ENCODE measurements at regions not wholly inside any gene's neighbourhood (a gene's known extent, or its start where the extent isn't known, plus 50 kb on each side); places are given as distances from the start of the nearest gene placed in this dataset.

DNA sequence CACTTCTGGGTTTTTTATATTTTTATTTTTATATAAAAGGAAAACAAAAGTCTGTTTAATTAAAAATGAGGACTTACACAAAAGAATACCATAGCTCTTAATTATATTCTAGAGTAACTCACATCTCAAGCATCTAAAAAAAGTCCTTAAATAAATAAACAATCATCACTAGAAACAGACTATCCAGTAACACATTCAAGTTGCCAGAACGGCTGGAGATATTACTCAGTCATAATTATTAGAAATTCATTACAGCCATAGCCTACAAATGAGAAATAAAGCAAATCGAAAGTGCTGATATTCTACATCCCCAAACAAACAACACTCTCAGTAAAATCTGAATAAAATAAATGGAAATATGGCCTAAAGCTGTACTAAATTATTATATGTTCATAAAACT, 182.5 kb upstream of the C11orf58 start:
- no peaks in the 10 kb centered on the region for H3K23me2 ChIP-seq (ENCODE audit: insufficient read length, low read depth, low read length, poor library complexity, severe bottlenecking)
- no peak overlapping the region for H2BK5ac ChIP-seq (ENCODE audit: insufficient read length, low read length)
- no peak overlapping the region for H3K9ac ChIP-seq (ENCODE audit: extremely low read depth, insufficient read length, low read length)
- no peak overlapping the region for H3K4me3 Mint-ChIP-seq
- no peak overlapping the region for H3K27ac ChIP-seq (ENCODE audit: insufficient read length, low read depth, low read length)
- no peak overlapping the region for H3K23ac ChIP-seq (ENCODE audit: insufficient read length, low read depth, low read length)
- no peak overlapping the region for H2BK120ac ChIP-seq (ENCODE audit: low read depth, low read length, poor library complexity, severe bottlenecking)
- no peak overlapping the region for H2AK5ac ChIP-seq (ENCODE audit: insufficient read length, low read length)
- DNase-seq: no peak
- no peaks in the 10 kb centered on the region for H3K79me2 ChIP-seq (ENCODE audit: insufficient read depth, low read length)
- H3K9me3 Mint-ChIP-seq: no peaks in the 10 kb centered on the region
- no peak overlapping the region for H2BK12ac ChIP-seq (ENCODE audit: insufficient read length, low read depth, low read length)
- no peak overlapping the region for H2BK20ac ChIP-seq (ENCODE audit: low read depth, low read length, poor library complexity, severe bottlenecking)
- WGBS (ENCODE audit: extremely low coverage, insufficient read length, low lambda C conversion rate): no CpG with 5 or more reads among the region's 2 CpGs
- H3K56ac ChIP-seq (ENCODE audit: insufficient read length, low read depth, low read length): no peak overlapping the region
- H3K79me1 ChIP-seq (ENCODE audit: insufficient read depth, low read depth, low read length, poor library complexity, severe bottlenecking): no peaks in the 10 kb centered on the region
- H3K14ac ChIP-seq (ENCODE audit: insufficient read depth, low read length): no peak overlapping the region
- H3K4me1 Mint-ChIP-seq: no peaks in the 10 kb centered on the region
- no peaks in the 10 kb centered on the region for H3K27me3 ChIP-seq (ENCODE audit: insufficient read depth, low read length)
- no peaks in the 10 kb centered on the region for H3K36me3 Mint-ChIP-seq (ENCODE audit: insufficient read depth in 1 of 3, low read depth in 3 of 3)
- H4K20me1 ChIP-seq (ENCODE audit: control insufficient read depth, insufficient read depth, insufficient read length): no peaks in the 10 kb centered on the region
- no peak overlapping the region for H2AFZ ChIP-seq (ENCODE audit: low read length)
- H4K5ac ChIP-seq (ENCODE audit: insufficient read length, low read depth, low read length): no peak overlapping the region
- H4K8ac ChIP-seq (replicated peaks; ENCODE audit: insufficient read length, low read depth, low read length): no peak overlapping the region
- no peak overlapping the region for H2BK15ac ChIP-seq (ENCODE audit: low read depth, low read length)
- TF ChIP-seq, protein P1, sequence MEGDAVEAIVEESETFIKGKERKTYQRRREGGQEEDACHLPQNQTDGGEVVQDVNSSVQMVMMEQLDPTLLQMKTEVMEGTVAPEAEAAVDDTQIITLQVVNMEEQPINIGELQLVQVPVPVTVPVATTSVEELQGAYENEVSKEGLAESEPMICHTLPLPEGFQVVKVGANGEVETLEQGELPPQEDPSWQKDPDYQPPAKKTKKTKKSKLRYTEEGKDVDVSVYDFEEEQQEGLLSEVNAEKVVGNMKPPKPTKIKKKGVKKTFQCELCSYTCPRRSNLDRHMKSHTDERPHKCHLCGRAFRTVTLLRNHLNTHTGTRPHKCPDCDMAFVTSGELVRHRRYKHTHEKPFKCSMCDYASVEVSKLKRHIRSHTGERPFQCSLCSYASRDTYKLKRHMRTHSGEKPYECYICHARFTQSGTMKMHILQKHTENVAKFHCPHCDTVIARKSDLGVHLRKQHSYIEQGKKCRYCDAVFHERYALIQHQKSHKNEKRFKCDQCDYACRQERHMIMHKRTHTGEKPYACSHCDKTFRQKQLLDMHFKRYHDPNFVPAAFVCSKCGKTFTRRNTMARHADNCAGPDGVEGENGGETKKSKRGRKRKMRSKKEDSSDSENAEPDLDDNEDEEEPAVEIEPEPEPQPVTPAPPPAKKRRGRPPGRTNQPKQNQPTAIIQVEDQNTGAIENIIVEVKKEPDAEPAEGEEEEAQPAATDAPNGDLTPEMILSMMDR (conservative IDR thresholded peaks at IDR 0.05): no peak
- peaks cover 2% of the 10 kb centered on the region; the same call in 1 of the 2 replicates for H3K27me3 Mint-ChIP-seq (ENCODE audit: low read depth)
- H3K4ac ChIP-seq (ENCODE audit: low read depth, low read length): no peak overlapping the region
- H3K4me1 ChIP-seq (ENCODE audit: insufficient read depth, low read length): no peaks in the 10 kb centered on the region
- H3K4me2 ChIP-seq (ENCODE audit: insufficient read depth, insufficient read length, low read length): no peak overlapping the region
- no peak overlapping the region for H4K91ac ChIP-seq (ENCODE audit: insufficient read length, low read depth, low read length)
- H3K18ac ChIP-seq (ENCODE audit: insufficient read length, low read depth, low read length): no peak overlapping the region
- H3T11ph ChIP-seq (ENCODE audit: low read length): no peak overlapping the region
- H3K27ac Mint-ChIP-seq: no peak overlapping the region
- no peaks in the 10 kb centered on the region for H3K9me3 ChIP-seq (ENCODE audit: control insufficient read depth, low read depth, low read length)

Measured in H9 (cell line).